Skin epidermis (tissue), 12 donors: ENCODE measurements at regions not wholly inside any gene's neighbourhood (a gene's known extent, or its start where the extent isn't known, plus 50 kb on each side); places are given as distances from the start of the nearest gene placed in this dataset.

Experiments used
- H3K27ac ChIP-seq, 21 experiments: fragments of 200-600 bp; sonication (generic) in 11 of 21; one replicate each; pipeline ENCODE4 v1.5.0; 2020; ENCODE audit warnings: mild to moderate bottlenecking in 3 of 21, inconsistent platforms in 2 of 21, moderate library complexity in 2 of 21
- H3K4me3 ChIP-seq, 7 experiments: fragments of 200-600 bp; sonication (generic) in 2 of 7; one replicate each; pipeline ENCODE4 v1.5.0; 2020; ENCODE audit warnings: inconsistent platforms in 2 of 7, mild to moderate bottlenecking in 2 of 7, moderate library complexity in 1 of 7

DNA sequence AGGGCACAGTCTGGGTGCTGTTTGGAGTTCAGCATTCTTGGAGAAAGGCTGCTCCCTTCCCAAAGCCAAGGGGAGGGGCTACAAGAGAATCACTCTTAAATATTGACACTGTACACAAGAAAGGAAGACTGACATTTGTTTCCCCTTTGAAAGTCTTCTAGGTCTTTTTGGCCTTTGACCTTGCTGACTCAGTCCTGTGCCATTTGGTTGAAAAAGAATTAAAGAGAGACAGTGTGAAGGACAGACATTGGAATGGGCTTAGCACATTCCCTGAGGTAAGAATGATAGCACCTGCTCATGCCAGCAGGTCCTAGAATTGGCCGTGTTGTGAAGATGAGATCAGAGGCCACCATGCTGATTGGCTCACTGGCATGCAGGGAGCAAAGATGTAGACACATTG lies 271.4 kb upstream of the ZNF608 start:
- no peak overlapping the region for H3K27ac ChIP-seq
- no peak overlapping the region for H3K4me3 ChIP-seq

- Histone ChIP-seq H3K4me3 (no peak overlapping the region), H3K27ac (no peak overlapping the region)
Observed at GRCh38 chr5:125023673-125024072, 277.2 kb upstream of the ZNF608 start.

GRCh38 chr5:125026867-125027731 lies 280.7 kb upstream of the ZNF608 start:
- Histone ChIP-seq H3K4me3 (no peak overlapping the region), H3K27ac (no peak overlapping the region)

GRCh38 chr5:125032286-125032685 lies 285.8 kb upstream of the ZNF608 start:
- H3K27ac ChIP-seq, result no peak overlapping the region
- H3K4me3 ChIP-seq, result no peak overlapping the region

- H3K27ac ChIP-seq, result no peak overlapping the region
- H3K4me3 ChIP-seq, result no peak overlapping the region
Observed at GRCh38 chr5:125033602-125034001, 287.2 kb upstream of the ZNF608 start.

DNA sequence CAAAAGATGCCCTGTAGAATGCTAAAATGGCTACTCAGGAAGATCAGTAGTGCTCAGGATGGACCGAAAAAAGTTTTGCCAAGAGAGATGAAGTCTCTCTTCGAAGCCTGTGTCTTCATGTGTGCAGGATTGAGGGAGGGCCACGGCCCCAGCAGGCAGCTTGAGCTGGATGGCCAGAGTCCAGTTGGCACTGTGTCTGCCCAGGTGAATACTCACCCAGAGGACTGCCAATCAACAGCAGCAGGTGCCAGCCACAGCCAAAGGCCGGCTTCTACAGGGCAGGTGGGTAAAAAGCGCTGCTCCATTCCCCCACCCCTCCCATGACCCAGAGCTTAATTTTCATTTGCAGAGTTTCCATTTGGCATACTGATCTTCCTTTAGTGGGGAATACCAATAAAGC lies 287.9 kb upstream of the ZNF608 start:
- no peak overlapping the region for H3K27ac ChIP-seq
- H3K4me3 ChIP-seq, result no peak overlapping the region

GRCh38 chr5:125036494-125036893 lies 290.1 kb upstream of the ZNF608 start:
- Histone ChIP-seq H3K27ac (no peak overlapping the region), H3K4me3 (no peak overlapping the region)

- no peak overlapping the region for H3K4me3 ChIP-seq
Observed at GRCh38 chr5:125037020-125037419, 290.6 kb upstream of the ZNF608 start.

GRCh38 chr5:125037530-125037929 lies 291.1 kb upstream of the ZNF608 start:
- Histone ChIP-seq H3K4me3 (no peak overlapping the region), H3K27ac (no peak overlapping the region)

More at GRCh38 chr5:125037020-125037419, 290.6 kb upstream of the ZNF608 start:
- no peak overlapping the region for H3K27ac ChIP-seq

GRCh38 chr5:125038477-125038876 lies 292.0 kb upstream of the ZNF608 start:
- Histone ChIP-seq H3K4me3 (no peak overlapping the region), H3K27ac (no peak overlapping the region)

DNA sequence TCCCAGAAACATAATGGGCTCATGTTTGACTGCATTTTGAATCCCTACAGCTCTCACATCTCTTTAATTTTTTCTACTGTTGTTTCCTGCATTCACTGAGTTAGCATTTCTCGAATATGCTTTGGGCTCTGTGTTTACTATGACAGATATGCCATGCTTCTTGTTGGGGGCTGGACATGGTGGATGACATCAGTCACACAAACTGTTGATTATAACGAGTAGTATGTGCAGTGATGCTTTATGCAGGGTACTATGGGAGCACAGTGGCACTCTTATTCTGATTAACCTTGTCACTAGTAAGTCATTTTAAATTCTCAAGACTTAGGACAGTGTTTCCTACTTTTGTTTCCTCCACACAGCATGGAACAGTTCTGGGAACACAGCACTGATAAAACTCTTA lies 295.4 kb upstream of the ZNF608 start:
- H3K4me3 ChIP-seq, result no peak overlapping the region
- peak overlapping the region in 1 of 21 experiments; percentile 4 for H3K27ac ChIP-seq

DNA sequence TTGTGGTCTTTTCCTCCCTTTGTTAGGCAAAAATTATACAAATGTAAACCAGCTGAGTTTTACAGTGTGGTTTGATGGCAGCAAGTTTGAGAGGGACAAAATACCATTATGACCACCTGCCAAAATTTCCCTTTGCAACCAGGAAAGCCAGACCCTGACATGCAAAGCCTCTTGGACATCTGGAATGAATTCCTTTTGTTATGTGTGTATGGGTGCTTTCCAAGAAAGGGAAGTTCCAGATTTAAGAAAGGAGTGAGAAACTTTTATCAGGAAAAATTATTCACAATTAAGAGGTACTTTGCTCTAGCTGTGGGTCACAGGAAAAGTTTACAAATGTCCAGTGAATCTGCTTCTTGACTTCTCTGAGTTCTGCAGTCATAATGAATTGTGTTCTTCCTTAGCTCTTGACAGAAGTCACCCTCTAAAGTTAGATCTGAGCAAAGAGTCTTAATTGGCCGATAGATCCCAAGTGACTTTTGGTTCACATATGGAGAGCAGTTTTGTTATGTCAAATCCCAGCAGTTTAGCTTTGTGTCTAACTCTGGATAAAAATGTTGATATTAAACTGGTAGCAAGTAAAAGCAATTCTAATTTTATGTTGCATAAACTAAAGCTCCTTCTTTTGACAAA lies 295.9 kb upstream of the ZNF608 start:
- Histone ChIP-seq H3K4me3 (no peak overlapping the region), H3K27ac (peak overlapping the region in 1 of 21 experiments; percentile 4)

GRCh38 chr5:125043781-125044391 lies 297.4 kb upstream of the ZNF608 start:
- H3K27ac ChIP-seq, result peak overlapping the region in 1 of 21 experiments; percentile 6
- H3K4me3 ChIP-seq, result no peak overlapping the region

DNA sequence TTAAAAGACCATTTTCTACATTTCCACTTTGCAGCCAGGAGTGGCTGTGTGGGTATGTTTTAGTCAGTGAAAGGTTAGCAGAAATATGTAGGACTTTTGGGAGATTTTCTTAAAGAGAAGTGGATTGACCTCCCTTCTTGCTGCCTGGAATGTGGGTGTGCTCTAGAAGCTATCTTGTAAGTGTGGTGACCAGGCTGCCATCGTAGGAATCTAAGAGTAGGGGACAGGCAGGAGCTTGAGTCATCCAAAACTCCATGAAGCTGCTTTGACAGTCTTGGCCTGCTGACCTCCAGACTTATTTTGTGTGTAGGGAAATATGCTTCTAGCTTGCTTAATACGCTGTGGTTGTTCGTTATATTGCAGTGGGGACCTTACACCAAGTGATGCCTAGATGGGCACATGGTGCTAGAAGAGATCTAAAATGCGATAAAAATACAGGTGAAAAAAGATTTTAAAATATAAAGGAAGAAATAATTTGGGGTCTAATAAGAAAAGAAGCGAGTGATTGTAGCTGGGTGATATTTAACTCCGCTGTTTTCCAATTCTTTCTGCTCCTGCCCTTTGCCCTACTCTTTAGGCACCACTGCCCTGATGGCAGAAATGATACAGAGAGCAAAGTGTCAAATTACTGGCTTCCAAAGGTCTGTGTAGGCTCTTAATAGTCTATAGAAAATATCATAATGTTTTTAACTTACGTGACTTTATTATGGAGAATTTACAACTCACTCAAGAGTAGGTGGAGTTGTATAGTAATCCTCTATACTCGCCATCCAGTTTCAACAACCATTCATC lies 298.2 kb upstream of the ZNF608 start:
- Histone ChIP-seq H3K4me3 (no peak overlapping the region), H3K27ac (peak overlapping the region in 1 of 21 experiments; percentile 6)

GRCh38 chr5:125045646-125046045 lies 299.2 kb upstream of the ZNF608 start:
- H3K27ac ChIP-seq, result no peak overlapping the region
- no peak overlapping the region for H3K4me3 ChIP-seq

DNA sequence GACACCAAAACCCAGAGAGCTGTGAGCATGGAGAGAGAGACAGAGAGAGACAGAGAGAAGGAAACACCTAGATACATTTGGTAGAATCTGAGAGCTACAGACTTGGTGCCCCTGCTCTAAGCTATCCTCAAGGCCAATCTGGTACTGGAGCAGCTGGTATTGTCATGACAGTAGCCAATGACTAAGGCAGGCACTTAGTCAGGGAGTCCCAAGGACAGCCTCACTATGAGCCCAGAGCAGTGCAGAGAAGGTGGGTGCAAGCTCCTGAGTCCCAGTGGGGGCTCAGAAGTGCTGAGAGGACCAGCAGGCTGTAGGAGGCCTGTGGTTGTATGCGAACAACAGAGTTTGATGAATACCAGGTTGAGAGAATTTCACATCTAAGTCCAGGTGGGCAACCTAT lies 300.4 kb upstream of the ZNF608 start:
- no peak overlapping the region for H3K4me3 ChIP-seq
- H3K27ac ChIP-seq, result no peak overlapping the region

DNA sequence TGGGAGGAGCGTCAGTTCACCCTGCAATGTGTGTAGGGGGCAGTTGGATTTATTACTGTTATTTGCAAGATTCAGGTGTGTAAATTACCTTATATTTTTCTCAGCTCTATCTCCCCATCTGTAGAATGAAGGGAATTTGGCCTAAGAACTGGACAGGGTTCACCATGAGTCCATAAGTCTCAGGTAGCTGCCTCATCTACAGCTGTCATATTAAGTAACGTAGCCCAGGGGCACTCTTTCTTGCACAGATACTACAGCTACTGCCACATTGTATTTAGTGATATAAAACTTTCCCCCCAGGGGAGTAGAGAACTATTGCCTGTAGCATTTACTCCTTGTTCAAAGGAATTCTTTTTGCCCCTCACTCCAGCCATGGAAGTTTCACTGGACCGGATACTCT lies 301.4 kb upstream of the ZNF608 start:
- Histone ChIP-seq H3K27ac (no peak overlapping the region), H3K4me3 (no peak overlapping the region)

GRCh38 chr5:125049721-125050702 lies 303.6 kb upstream of the ZNF608 start:
- Histone ChIP-seq H3K27ac (no peak overlapping the region), H3K4me3 (no peak overlapping the region)

GRCh38 chr5:125050926-125051325 lies 304.5 kb upstream of the ZNF608 start:
- H3K27ac ChIP-seq, result no peak overlapping the region
- no peak overlapping the region for H3K4me3 ChIP-seq
